ENCODE measurements at regions not wholly inside any gene's neighbourhood (a gene's known extent, or its start where the extent isn't known, plus 50 kb on each side); places are given as distances from the start of the nearest gene placed in this dataset.

GRCh38 chr20:12598894-12599293 is 409.9 kb upstream of the SPTLC3 start:
- ChIA-PET POLR2A (no interaction called here), CTCF (interaction anchor here (0.8 kb wide), 1 partner anchor 10 kb away, joined by 3 read pairs; no protein-coding TSS in a partner anchor)
- no peak for DNase-seq (ENCODE audit: extremely low spot score)
- no peak for TF ChIP-seq CTCF (IDR thresholded peaks at IDR 0.05; ENCODE audit: control extremely low read depth, extremely low read depth, low read depth, missing control alignments)

GRCh38 chr20:12599494-12599893 is 409.3 kb upstream of the SPTLC3 start:
- POLR2A ChIA-PET, result no interaction called here
- no peak for TF ChIP-seq CTCF (IDR thresholded peaks at IDR 0.05; ENCODE audit: control extremely low read depth, extremely low read depth, low read depth, missing control alignments)
- CTCF ChIA-PET, result interaction anchor here (0.8 kb wide), 1 partner anchor 9 kb away, joined by 3 read pairs; no protein-coding TSS in a partner anchor
- DNase-seq (ENCODE audit: extremely low spot score), result no peak

GRCh38 chr20:12605751-12606150 is 403.0 kb upstream of the SPTLC3 start:
- ChIA-PET POLR2A (no interaction called here), CTCF (no interaction called here)
- no peak for DNase-seq (ENCODE audit: extremely low spot score)
- no peak for TF ChIP-seq CTCF (IDR thresholded peaks at IDR 0.05; ENCODE audit: control extremely low read depth, extremely low read depth, low read depth, missing control alignments)

- ChIA-PET POLR2A (no interaction called here), CTCF (no interaction called here)
- no peak for DNase-seq (ENCODE audit: extremely low spot score)
- TF ChIP-seq CTCF (IDR thresholded peaks at IDR 0.05; ENCODE audit: control extremely low read depth, extremely low read depth, low read depth, missing control alignments), result no peak
These were observed 397.9 kb upstream of the SPTLC3 start for GRCh38 chr20:12610871-12611270.

- CTCF ChIA-PET, result interaction anchor here (1.2 kb wide), 1 partner anchor 14 kb away, joined by 3 read pairs; no protein-coding TSS in a partner anchor
- POLR2A ChIA-PET, result no interaction called here
- no peak for DNase-seq (ENCODE audit: extremely low spot score)
- TF ChIP-seq CTCF (IDR thresholded peaks at IDR 0.05; ENCODE audit: control extremely low read depth, extremely low read depth, low read depth, missing control alignments), result no peak
These were observed 394.0 kb upstream of the SPTLC3 start for GRCh38 chr20:12614764-12615163.

- DNase-seq (ENCODE audit: extremely low spot score), result no peak
- POLR2A ChIA-PET, result no interaction called here
- no peak for TF ChIP-seq CTCF (IDR thresholded peaks at IDR 0.05; ENCODE audit: control extremely low read depth, extremely low read depth, low read depth, missing control alignments)
- CTCF ChIA-PET, result no interaction called here
These were observed 391.7 kb upstream of the SPTLC3 start for GRCh38 chr20:12617076-12617475.

- ChIA-PET CTCF (no interaction called here), POLR2A (no interaction called here)
- TF ChIP-seq CTCF (IDR thresholded peaks at IDR 0.05; ENCODE audit: control extremely low read depth, extremely low read depth, low read depth, missing control alignments), result no peak
- no peak for DNase-seq (ENCODE audit: extremely low spot score)
These were observed 384.9 kb upstream of the SPTLC3 start for GRCh38 chr20:12623870-12624269.

All from GM10248 (cell line).